GM19328 (cell line): ENCODE measurements at regions not wholly inside any gene's neighbourhood (a gene's known extent, or its start where the extent isn't known, plus 50 kb on each side); places are given as distances from the start of the nearest gene placed in this dataset.
"Not testable (repeated sequence)": the region's sequence is repeated elsewhere in the genome, so short reads cannot be mapped to it uniquely, and the experiment has no call there.

Experiments used
- ATAC-seq: cut with Tn5 transposase; IDR thresholded peaks from one replicate; pipeline ENCODE4 v1.9.1; 2021; ENCODE audit warnings: mild to moderate bottlenecking, moderate library complexity; ENCODE audit not compliant: unreplicated experiment

DNA sequence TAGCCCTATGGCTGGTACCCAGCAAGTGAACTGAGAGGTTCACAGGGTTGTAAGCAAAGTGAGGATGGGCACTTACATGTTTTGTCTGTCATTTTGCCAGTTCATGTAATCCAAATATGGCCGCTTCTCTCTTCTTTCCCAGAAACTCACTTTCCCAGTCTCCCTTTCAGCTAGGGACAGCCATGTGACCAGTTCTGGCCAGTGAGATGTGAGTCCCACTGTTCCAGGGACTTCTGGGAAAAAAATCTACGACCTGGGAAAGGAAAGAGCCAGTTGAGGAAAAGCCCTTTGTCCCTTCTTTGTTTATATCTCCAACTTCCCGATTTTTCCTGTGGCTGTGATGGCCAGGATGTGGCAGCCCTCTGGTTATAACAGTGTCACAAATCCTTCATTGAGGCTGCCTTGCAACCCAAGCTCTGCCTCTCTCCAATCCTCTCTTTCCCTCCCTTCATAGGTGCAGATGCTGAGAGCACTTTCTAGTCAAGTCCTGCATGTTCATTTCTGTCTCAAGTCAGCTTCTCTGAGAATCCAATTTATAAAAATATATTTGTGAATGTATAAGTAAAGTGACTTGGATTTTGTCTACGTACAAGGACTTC, 148.6 kb upstream of the ZFP64 start:
- no peak for ATAC-seq

DNA sequence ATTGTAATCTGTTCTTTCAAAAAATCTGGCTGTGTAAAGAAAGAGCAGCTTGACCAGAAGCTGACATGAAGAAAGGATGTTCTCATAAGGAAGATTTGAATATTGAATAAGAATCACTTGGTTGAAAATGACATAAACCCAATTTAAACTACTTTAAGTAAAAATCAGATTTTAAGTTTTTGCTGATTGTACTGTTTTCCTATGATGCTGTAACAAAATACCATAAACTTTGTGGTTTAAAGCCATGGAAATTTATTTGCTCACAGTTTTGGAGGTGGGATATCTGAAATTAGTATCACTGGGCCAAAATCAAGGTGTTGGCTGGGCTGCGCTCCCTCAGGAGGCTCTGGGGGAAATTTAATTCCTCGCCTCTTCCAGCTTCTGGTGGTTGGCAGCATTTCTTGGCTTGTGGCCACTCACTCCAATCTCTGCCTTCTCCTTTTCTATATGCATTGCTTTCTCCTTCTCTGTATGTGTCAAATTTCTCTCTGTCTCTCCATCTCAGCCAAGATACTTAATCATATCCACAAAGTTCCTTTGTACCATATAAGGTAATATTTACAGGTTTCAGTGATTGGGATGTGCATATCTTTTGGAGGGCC, 141.2 kb upstream of the ZFP64 start:
- no peak for ATAC-seq

DNA sequence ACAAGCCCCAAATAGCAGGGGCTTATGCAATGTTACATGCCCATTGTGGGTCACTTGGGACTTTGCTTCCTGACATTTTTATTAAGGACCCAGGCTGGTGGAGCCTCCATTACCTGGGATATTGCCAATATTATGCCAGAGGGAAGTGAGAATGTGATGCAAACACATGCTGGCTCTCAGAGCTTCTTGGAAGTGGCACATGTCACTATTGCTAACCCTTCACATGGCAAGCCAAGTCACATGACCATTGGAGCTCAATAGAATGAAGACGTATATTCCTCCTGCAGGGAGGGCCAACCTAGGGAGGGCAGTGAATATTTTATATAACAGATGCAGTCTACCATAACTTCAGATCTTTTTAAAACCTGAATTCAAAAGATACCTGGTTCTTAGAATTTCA, 140.7 kb upstream of the ZFP64 start:
- ATAC-seq = no peak

DNA sequence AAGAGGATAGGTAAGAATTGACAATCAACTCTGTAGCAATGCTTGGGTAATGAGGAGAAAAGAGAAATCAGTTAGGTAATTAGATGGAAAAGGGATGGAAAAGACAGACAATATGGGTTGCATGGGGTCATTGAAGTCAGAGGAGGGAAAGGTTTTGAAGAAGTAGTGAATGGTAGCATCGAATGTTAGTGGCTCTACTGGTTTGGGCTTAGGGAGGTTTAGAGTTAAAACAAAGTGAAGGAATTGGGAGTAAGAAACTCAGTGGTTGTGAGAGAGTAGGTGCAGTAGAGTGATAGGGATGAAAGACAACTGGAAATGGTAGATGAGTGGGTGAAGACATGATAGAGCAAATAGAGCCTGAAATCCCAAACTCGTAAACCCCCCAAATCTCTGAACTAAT, 140.1 kb upstream of the ZFP64 start:
- no peak for ATAC-seq

DNA sequence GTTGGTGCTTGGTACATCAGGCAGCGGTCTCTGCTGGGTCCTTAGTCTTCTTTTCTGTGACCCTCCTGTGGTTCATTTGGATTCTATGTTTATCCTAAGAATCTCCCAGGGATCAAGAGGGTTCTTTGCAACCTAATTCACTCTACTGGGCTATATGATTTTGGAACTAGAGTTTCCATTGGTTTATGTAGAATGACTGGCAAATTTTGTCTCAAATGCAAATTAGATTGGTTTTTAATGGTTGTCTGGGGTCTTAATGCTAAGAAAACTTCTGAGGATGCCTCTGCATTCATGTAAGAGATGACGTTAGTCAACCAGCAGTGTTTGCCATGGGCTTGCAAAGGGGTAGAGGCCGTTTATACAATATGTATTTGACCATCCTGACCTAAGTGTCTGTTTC, 129.8 kb upstream of the ZFP64 start:
- no peak for ATAC-seq

DNA sequence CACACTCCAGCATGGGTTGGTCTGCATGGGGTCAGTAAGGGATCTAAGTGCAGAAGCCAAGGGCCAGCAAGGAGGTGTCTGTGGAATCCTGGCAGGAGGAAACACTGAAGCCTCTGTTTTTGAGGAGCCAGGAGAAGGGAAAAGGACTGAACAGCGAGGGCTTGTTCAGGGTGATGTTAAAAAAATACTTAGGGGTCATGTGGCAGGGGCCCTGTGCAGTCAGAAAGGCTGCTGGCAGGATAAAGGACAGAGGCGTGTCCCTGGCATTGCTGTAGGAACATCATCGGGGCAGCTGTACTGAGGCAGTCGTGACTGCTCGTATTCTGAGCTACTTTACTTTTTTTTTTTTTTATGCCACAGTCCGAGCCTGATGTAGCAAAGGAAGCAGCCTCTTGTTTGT, 127.1 kb upstream of the ZFP64 start:
- no peak for ATAC-seq

DNA sequence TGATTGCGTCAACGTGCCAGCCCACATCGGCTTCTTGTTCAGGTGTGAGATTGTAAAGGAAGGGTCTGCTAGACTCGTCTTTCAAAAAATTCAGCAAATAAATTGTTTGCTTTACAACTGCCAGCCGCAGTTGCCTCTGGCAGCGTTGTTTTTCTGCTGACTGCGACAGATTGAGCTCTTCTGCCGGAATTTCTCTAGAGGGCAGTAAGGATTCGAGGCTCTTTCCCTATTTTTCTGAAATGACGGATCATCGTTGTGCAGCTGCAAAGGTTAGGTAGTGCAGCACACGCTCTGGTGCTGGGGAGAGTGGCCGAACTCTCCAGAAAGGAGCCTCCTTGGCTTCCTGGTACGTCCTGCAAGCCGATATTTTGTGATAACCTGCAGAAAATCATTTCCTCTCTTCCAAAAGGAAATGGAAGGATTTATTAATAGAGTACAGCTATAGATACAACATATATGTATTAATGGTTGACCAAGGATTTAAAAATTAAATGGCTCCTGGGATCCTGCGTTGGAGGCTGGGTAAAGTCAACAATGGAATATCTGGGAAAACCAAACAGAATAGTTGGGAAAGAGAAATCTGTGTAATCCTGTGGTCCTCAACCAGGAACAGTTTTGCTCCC, 121.9 kb upstream of the ZFP64 start:
- ATAC-seq = no peak

DNA sequence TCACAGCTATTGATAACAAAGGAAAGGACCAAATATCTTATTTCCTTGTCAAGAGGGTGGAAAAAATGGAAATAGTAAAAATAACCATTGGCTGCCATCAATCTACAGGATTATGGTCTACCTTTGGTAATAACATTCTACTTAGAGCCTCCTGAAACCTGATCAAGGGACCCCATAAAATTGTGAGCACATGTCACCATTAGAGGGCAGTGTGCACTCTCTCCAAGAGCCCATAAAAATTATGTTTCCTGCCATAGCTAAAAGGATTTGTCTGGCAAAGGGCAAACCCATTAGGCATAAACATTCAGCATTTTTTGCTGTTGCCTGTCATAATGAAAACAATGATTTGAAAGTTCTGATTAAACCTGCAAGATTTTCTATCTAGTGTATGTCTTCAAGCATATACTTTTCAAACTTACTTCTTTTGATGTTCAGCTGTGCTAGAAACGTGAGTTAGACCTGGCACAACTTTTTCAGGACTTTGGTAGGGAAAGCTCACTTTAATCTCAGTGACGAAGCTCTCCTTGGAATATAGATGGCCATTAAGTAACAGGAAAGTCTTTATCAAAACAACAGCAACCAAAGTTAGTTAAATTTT, 120.7 kb upstream of the ZFP64 start:
- ATAC-seq = no peak

DNA sequence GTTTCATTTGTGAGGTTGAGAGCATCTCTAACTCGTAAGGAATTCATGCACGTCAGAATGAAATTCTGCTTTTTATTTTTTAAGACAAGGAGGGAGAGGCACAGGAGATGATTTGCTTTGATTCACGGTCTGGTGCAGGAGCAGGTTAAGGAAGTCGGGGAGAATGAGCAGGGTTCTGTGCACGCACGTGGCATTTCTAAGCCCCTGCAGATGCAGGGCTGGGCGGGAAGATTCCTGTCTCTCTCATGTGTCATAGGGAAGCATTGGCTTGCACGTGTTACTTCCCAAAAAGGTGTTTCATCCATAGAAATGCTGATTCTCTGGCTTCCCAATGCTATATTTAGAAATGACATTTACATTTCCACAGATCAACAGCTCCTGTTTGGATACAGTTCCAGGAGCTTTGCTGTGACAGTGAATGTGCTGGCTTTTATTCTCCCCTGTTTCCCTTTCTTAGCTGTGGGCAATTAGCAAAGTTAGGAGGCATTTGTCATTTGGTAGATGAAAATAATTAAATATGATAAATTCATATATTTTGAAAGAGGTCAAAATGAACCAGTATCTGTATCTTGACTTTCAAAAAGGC, 119.7 kb upstream of the ZFP64 start:
- ATAC-seq = no peak

DNA sequence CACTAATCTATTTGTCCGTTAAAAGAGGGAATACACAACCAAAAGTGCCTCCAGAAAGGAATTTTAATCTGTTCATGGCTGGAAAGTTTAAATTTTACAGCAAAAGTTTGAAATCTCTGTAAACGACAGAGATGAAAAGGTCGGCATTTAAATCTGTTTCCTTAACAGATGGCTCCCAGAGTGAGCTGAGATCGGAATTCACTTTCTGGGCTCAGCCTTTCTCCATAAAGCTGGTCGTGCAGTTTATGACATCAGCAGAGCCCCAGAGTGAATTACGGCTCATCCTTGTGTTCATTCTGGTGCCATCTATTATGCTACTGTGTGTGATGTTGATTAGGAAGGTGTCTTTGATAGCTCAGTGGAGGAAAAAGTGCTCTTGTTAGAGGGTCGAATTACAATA, 117.6 kb upstream of the ZFP64 start:
- ATAC-seq = no peak

DNA sequence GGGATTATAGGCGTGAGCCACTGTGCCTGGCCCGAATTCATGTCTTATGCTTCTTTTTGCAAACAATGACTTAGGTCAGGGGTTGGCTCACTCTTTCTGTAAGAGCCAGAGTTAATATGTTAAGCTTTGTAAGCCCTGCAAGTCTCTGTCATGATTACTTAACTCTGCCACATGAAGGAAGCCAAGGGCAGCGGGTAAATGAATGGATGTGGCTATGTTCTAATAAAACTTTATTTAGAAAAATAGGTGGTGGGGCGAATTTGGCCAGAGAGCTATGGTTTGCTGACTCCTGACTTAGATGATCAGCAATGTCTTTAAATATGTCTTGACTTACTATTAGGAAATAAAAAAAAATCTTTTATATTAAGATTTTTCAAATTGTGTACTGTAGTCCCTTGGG, 114.9 kb upstream of the ZFP64 start:
- no peak for ATAC-seq

DNA sequence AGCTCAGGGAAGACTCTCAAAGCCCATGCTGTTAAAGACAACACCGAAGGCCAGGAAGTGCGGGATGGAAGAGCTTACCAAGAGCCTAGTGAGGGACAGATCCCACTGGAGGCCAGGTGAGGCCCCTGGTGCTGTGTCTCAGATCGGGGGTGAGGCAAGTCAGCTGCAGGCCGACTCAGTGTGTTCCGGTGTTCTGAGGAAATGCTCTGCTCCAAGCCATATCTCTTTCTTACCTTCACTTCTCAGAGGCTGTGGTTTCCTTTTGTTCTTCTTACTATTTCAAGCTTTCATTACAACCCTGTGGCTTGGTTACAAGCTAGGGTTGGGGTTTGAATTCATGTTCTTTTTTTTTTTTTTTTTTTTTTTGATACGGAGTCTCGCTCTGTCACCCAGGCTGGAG, 114.3 kb upstream of the ZFP64 start:
- no peak for ATAC-seq

DNA sequence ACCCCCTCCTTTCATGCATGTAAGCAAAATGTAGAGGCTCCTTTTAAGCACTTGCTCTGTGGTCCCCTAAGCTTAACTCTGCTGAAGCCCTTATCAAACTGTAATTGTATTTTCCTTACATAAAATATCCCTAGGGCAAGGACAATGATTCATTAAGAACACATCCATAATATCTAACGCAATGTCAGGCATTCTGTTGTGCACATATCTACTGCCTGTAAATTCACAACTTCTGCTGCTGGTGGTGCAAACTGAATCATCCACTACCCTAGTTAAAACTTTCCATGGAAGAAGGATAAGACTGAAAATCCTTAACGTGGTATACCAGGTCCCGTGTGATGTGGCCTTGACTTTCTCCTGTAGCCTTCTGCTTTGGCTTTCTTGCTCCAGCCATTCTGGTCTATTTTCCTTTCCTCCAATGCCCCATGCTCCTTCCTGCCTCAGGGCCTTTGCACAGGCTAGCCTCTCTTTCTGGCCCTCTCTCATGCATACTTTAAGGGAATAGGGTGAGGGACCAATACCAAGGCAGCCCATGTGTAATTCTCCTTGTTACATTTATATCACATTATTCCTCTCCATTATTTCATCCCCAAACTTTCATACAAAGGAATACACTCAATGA, 113.6 kb upstream of the ZFP64 start:
- no peak for ATAC-seq

DNA sequence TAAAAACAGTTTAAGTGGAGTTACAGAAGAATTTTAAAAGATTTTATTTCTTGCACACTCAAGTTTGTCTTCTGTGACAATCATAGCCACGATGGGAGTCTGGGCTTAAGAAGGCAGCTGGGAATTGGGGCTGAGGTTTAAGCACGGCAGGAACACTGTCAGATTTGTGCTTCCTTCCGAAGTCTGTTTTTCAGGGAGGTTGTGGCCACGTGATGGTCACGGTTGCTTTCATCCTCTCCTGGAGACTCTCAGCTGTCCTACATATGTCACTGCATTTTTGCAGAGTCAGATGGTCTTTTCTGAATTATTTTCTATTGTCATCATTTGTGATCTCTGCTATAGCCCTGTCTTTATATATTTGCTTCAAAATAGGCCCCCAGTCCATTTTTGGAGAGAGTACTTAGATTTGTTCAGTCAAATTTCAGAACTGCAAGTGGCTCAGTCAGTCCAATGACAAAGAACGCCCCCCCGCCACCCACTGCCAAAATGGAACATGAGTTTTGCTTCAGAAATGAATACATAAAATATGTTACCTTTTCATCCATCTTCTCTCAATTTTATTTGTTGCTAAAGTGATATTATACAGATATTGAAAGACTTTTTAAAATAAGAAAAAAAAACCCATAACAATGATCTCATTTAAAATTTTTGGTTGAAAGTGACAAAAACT, 111.8 kb upstream of the ZFP64 start:
- ATAC-seq = no peak

DNA sequence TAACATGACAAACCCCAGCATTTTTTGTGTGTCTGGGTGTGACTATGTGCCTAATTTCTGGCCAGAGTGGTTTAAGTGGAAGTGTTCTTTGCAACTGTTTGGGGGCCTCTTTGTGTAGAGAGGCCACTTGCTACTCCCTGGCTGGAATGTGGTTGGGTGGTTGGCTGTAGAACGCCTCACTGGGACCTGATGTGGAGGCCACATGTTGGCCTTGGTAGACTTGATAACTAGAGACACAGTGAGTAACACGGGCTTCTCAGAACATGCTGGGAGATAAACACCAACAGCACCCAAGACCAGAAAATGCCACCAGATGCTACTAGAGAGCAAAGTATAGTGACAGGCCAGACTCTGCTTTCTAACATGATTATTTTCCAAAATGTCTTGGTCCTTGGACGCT, 111.2 kb upstream of the ZFP64 start:
- ATAC-seq = no peak

DNA sequence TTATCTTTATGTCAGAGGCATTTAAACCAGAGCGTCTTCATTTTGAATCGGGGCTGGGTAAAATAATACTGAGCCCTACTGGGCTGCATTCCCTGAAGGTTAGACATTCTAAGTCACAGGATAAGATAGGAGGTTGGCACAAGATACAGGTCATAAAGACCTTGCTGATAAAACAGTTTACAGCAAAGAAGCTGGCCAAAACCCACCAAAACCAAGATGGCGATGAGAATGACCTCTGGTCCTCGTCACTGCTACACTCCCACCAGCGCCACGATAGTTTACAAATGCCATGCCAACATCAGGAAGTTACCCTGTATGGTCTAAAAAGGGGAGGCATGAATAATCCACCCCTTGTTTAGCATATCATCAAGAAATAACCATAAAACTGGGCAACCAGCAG, 110.5 kb upstream of the ZFP64 start:
- not testable (repeated sequence) for ATAC-seq

DNA sequence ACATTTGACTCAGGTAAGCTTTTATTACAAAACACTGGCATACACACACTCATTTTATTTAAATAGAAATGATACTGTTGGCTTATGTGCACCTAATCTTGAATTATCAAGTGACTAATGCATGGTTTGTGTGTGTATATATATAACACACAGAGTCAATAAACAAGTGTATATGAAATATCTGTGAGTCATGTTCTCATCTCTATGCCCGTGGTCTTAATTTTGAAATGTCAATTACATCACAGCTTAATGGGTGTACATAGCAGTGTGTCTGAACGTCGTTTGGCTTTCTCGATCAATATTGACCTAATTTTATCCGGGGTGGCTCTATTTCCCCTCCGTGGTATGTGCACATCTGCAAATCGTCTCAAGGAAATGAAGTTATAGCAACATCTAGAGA, 104.0 kb upstream of the ZFP64 start:
- ATAC-seq = no peak

DNA sequence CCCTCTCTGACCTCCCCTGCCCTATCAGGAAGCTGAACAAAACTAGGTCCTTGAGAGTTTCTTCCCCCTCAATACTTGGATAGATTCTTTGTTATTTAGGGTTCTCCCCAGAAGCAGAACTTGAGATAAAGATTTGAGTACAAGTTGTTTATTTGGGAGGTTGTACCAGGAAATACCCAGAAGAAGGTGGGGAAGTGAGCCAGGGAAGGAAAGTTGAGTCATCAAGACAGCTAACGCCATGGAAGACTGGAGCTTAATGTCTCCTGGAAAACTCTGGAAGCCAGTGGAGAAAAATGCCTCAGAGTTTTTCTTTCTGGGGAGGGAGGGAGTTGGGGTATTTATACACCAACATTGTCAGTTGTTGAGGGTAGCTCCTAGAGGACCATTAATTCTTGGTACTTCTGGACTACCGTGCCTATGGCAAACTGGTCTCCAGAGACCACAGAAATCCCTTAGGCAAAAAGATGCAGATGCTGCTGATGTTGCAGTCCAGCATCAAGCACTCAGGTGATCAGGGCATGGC, 102.6 kb upstream of the ZFP64 start:
- ATAC-seq = no peak

DNA sequence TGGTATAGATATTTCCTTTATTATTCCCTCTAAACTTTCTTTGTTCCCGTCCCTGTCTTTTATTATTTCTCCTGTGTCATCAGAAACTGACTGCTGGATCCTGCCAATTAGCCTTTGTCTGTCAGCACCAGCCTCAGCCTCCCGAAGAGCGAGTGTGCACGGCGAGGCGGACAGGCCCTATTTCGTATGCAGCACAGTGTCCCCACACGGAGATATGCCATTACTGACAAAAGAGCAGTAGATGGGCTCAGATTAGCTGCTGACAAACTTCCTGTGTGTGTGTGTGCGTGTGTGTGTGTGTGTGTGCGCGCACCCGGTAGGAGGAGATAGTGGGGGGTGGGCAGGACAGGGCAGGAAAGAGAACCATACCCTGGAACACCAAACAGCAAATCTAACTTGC, 99.5 kb upstream of the ZFP64 start:
- no peak for ATAC-seq

DNA sequence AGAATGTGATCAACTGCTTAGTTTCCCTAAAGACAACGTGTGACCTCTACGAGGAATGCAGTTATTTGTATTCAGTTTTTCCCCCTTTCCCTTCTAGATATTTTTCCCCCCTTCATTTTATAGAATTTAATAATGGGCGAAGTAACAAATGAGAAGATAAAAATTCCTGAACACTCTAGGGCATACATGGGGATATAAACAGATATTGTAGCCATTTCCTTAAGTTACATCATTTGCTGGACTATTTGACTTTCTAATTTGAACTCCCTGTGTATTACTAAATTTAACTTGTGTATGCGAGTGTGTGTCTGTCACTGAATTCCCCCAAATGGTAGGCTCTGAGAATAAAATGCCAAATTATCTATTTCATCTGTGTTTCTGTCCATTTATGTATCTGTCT, 99.0 kb upstream of the ZFP64 start:
- ATAC-seq = no peak
